ENCODE measurements at regions not wholly inside any gene's neighbourhood (a gene's known extent, or its start where the extent isn't known, plus 50 kb on each side); places are given as distances from the start of the nearest gene placed in this dataset.

- TF ChIP-seq CAMTA2 (CRISPR knock-in tag; conservative IDR thresholded peaks at IDR 0.05): no peak
- no peak for TF ChIP-seq KLF1 (tag; IDR thresholded peaks at IDR 0.05)
- no peak for TF ChIP-seq ETV1 (tag; conservative IDR thresholded peaks at IDR 0.05; ENCODE audit: low read depth)
- no peak for TF ChIP-seq COPS2 (conservative IDR thresholded peaks at IDR 0.05)
- TF ChIP-seq HDAC3 (IDR thresholded peaks at IDR 0.05; ENCODE audit: borderline replicate concordance, partially characterized antibody): no peak
- no peak for TF ChIP-seq MAFK (IDR thresholded peaks at IDR 0.05; ENCODE audit: low read length)
- no peak for TF ChIP-seq ZNF561 (CRISPR knock-in tag; conservative IDR thresholded peaks at IDR 0.05)
- no peak overlapping the region for H3K4me3 ChIP-seq
- no peak for DNase-seq (ENCODE audit: extremely low read depth in 1 of 4, low spot score in 3 of 4)
- no peak overlapping the region for H3K9ac ChIP-seq (ENCODE audit: insufficient read depth in 1 of 2, low read depth in 2 of 2, low read length in 2 of 2)
- no peak overlapping the region for H2AFZ ChIP-seq (ENCODE audit: low read depth, low read length)
- H3K36me3 ChIP-seq (ENCODE audit: control insufficient read depth, insufficient read depth, low read length): no peaks in the 10 kb centered on the region
- no peaks in the 10 kb centered on the region for H3K79me2 ChIP-seq (ENCODE audit: control insufficient read depth, insufficient read depth, low read length)
- H3K9me3 ChIP-seq (replicated peaks; ENCODE audit: control insufficient read depth, insufficient read depth, low read depth, low read length): no peaks in the 10 kb centered on the region; the same call in 1 of the 2 replicates
- H3K4me1 ChIP-seq (replicated peaks in 1 of 2; ENCODE audit: control insufficient read depth in 2 of 2, insufficient read depth in 2 of 2, low read length in 2 of 2): no peaks in the 10 kb centered on the region
- H3K27ac ChIP-seq (ENCODE audit: extremely low read depth, low read depth, low read length): no peak overlapping the region
- peaks cover 6 to 38% of the 10 kb centered on the region in 2 experiments; a peak in 3 of 5 replicates for H3K27me3 ChIP-seq (ENCODE audit: control insufficient read depth in 2 of 2, insufficient read depth in 2 of 2, low read length in 2 of 2)
- no peak for FAIRE-seq
- H4K20me1 ChIP-seq (replicated peaks; ENCODE audit: control insufficient read depth, insufficient read depth, low read length): no peaks in the 10 kb centered on the region
- no peak for ATAC-seq
- intact Hi-C loops (cut with micrococcal nuclease) (no loop called here), in situ Hi-C loops (cut with MboI) (no loop called here)
- ChIA-PET CTCF (ENCODE audit: low intra/inter-chr PET ratio) (no interaction called here), POLR2A (no interaction called here)
- BruUV-seq (replicated peaks): no TSS peak
- no peak overlapping the region for H3K4me2 ChIP-seq (ENCODE audit: insufficient read depth, low read length)
- H3K9me1 ChIP-seq (ENCODE audit: control insufficient read depth, insufficient read depth, low read length): no peaks in the 10 kb centered on the region
- 0% methylated on average over 4 of the region's 4 CpGs for WGBS (ENCODE audit: insufficient coverage, low coverage, missing lambda C conversion rate)
These were observed 56.0 kb upstream of the RFLNA start for GRCh38 chr12:124238886-124239285.

DNA sequence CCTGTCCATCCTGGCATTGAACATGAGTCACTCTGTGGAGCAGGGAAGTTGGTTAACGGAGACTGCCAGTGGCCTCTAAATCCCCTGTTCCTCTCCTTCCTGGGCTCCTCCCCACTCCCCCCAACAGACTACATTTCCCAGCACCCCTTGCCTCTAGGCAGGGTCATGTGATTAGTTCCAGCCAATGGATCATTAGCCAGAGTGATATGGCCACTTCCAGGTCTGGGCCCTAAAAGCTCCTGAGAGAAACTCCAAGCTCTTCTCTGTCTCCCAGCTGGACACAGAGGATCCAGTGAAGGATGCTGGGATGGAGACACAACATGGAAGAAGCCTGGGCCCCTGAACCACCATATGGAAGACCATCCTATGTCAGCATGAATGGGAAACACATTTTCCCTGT is 54.4 kb upstream of the RFLNA start:
- no peaks in the 10 kb centered on the region for H3K79me2 ChIP-seq (ENCODE audit: control insufficient read depth, insufficient read depth, low read length)
- in situ Hi-C loops (cut with MboI) (no loop called here), intact Hi-C loops (cut with micrococcal nuclease) (no loop called here)
- no peak overlapping the region for H3K9ac ChIP-seq (ENCODE audit: insufficient read depth in 1 of 2, low read depth in 2 of 2, low read length in 2 of 2)
- POLR2A ChIA-PET: interaction anchor here (0.6 kb wide), 2 partner anchors 11 to 19 kb away, joined by 3 read pairs; no protein-coding TSS in a partner anchor
- H3K4me3 ChIP-seq: no peak overlapping the region
- peaks cover 7 to 32% of the 10 kb centered on the region in 2 experiments; a peak in 3 of 5 replicates for H3K27me3 ChIP-seq (ENCODE audit: control insufficient read depth in 2 of 2, insufficient read depth in 2 of 2, low read length in 2 of 2)
- peaks cover 2 to 3% of the 10 kb centered on the region in 2 experiments; a peak in 2 of 5 replicates for H3K4me1 ChIP-seq (replicated peaks in 1 of 2; ENCODE audit: control insufficient read depth in 2 of 2, insufficient read depth in 2 of 2, low read length in 2 of 2)
- peak overlapping the region; percentile 87 for H2AFZ ChIP-seq (ENCODE audit: low read depth, low read length)
- ATAC-seq: peak; percentile 100
- H3K36me3 ChIP-seq (ENCODE audit: control insufficient read depth, insufficient read depth, low read length): no peaks in the 10 kb centered on the region
- peak; percentile 97 for FAIRE-seq
- no peaks in the 10 kb centered on the region for H3K9me1 ChIP-seq (ENCODE audit: control insufficient read depth, insufficient read depth, low read length)
- 0 out of 2 replicates have a peak overlapping the region, but pooled peaks have one; percentile 6 for H3K4me2 ChIP-seq (ENCODE audit: insufficient read depth, low read length)
- no TSS peak for BruUV-seq (replicated peaks)
- H3K27ac ChIP-seq (ENCODE audit: extremely low read depth, low read depth, low read length): no peak overlapping the region
- no peaks in the 10 kb centered on the region for H4K20me1 ChIP-seq (replicated peaks; ENCODE audit: control insufficient read depth, insufficient read depth, low read length)
- DNase-seq (ENCODE audit: extremely low read depth in 1 of 4, low spot score in 3 of 4): peak; percentile 62 to 90 (median 86)
- 27% methylated on average over 1 of the region's 1 CpG for WGBS (ENCODE audit: insufficient coverage, low coverage, missing lambda C conversion rate)
- CTCF ChIA-PET (ENCODE audit: low intra/inter-chr PET ratio): no interaction called here
- H3K9me3 ChIP-seq (replicated peaks; ENCODE audit: control insufficient read depth, insufficient read depth, low read depth, low read length): no peaks in the 10 kb centered on the region; the same call in 1 of the 2 replicates
- TF ChIP-seq PRPF4 (IDR thresholded peaks at IDR 0.05; ENCODE audit: insufficient read depth, low read depth, low read length, poor library complexity, severe bottlenecking) (no peak), SAFB2 (IDR thresholded peaks at IDR 0.05; ENCODE audit: borderline replicate concordance, low read depth, low read length, severe bottlenecking) (no peak), CREM (IDR thresholded peaks at IDR 0.05; ENCODE audit: low read depth) (0 out of 2 replicates have a peak, but pooled peaks have one; percentile 28), FOXJ2 (tag; IDR thresholded peaks at IDR 0.05) (no peak), NFYB (IDR thresholded peaks at IDR 0.05; ENCODE audit: extremely low read depth, insufficient read length) (peak; percentile 68), ZBTB8A (IDR thresholded peaks at IDR 0.05; ENCODE audit: partially characterized antibody) (no peak), RAD51 (IDR thresholded peaks at IDR 0.05; ENCODE audit: borderline replicate concordance, low read depth) (peak; percentile 86), HCFC1 (IDR thresholded peaks at IDR 0.05; ENCODE audit: low read depth, low read length) (peak; percentile 90), RBM17 (IDR thresholded peaks at IDR 0.05; ENCODE audit: borderline replicate concordance, low read depth, low read length) (no peak), CBFA2T2 (conservative IDR thresholded peaks at IDR 0.05) (peak; percentile 25; the same call in 1 of the 2 replicates), ZNF143 (CRISPR knock-in tag; IDR thresholded peaks at IDR 0.05) (peak; percentile 85)
- TF ChIP-seq, protein P1, sequence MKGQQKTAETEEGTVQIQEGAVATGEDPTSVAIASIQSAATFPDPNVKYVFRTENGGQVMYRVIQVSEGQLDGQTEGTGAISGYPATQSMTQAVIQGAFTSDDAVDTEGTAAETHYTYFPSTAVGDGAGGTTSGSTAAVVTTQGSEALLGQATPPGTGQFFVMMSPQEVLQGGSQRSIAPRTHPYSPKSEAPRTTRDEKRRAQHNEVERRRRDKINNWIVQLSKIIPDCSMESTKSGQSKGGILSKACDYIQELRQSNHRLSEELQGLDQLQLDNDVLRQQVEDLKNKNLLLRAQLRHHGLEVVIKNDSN (CRISPR knock-in tag; IDR thresholded peaks at IDR 0.05): peak; percentile 93
